Naive B cell (primary cell): ENCODE measurements at regions not wholly inside any gene's neighbourhood (a gene's known extent, or its start where the extent isn't known, plus 50 kb on each side); places are given as distances from the start of the nearest gene placed in this dataset.

Source experiments
- ATAC-seq, 2 donors: fragments of 150-1000 bp; cut with Tn5 transposase; 2 replicates each; pipeline ENCODE4 v1.10.0; 2021; ENCODE audit warnings: low read depth in 2 of 2, mild to moderate bottlenecking in 2 of 2, moderate library complexity in 2 of 2
- DNase-seq: peaks from one replicate; pipeline ENCODE4 v3.0.0; 2022
- H3K27ac Mint-ChIP-seq, 6 donors: one replicate each; pipeline ENCODE4 v1.8.0; 2020 to 2022; ENCODE audit warnings: mild to moderate bottlenecking in 6 of 6, mixed read lengths in 6 of 6, moderate library complexity in 5 of 6, inconsistent platforms in 2 of 6
- H3K27me3 Mint-ChIP-seq, 3 donors: one replicate each; pipeline ENCODE4 v1.8.0; 2021 to 2022; ENCODE audit warnings: mixed read lengths in 3 of 3, mild to moderate bottlenecking in 1 of 3
- H3K36me3 Mint-ChIP-seq, 2 donors: one replicate each; pipeline ENCODE4 v1.8.0; 2020 to 2022; ENCODE audit warnings: mixed read lengths in 2 of 2, inconsistent platforms in 1 of 2, mild to moderate bottlenecking in 1 of 2
- H3K4me1 Mint-ChIP-seq, 3 donors: one replicate each; pipeline ENCODE4 v1.8.0; 2020 to 2022; ENCODE audit warnings: mixed read lengths in 3 of 3, inconsistent platforms in 1 of 3, mild to moderate bottlenecking in 1 of 3, moderate library complexity in 1 of 3
- H3K4me3 Mint-ChIP-seq, 8 donors: one replicate each; pipeline ENCODE4 v1.8.0; 2020 to 2022; ENCODE audit warnings: mild to moderate bottlenecking in 8 of 8, mixed read lengths in 8 of 8, moderate library complexity in 8 of 8, inconsistent platforms in 2 of 8
- H3K9me3 Mint-ChIP-seq, 7 donors: one replicate each; pipeline ENCODE4 v1.8.0; 2020 to 2022; ENCODE audit warnings: mixed read lengths in 7 of 7, mild to moderate bottlenecking in 5 of 7, inconsistent platforms in 2 of 7, moderate library complexity in 1 of 7

DNA sequence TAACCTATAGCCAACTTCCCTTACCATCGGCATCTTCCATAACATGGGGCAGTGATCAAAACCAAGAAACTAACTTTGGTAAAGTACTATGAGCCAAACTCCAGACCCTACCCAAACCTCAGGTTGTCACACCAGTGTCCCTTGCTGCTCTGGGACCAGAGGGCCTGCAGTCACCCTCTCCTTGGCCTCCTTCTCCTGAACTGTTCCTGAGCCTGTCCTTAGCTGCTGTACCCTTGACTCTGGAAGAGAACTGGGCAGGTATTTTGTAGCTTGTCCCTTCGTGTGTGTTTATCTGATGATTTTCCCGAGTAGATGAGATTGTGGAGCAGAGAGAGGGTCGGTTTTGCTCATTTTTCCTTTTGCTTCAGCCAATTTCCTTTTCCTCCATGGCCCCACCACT lies 240.4 kb downstream of the SYK start:
- DNase-seq = no peak
- peaks cover 19 to 51% (median 38%) of the 10 kb centered on the region in 3 donors for H3K27me3 Mint-ChIP-seq
- H3K27ac Mint-ChIP-seq = no peak overlapping the region
- no peaks in the 10 kb centered on the region for H3K36me3 Mint-ChIP-seq
- no peaks in the 10 kb centered on the region for H3K9me3 Mint-ChIP-seq
- no peak for ATAC-seq
- H3K4me3 Mint-ChIP-seq = no peak overlapping the region
- peaks cover 8 to 11% (median 9%) of the 10 kb centered on the region in 3 donors for H3K4me1 Mint-ChIP-seq

DNA sequence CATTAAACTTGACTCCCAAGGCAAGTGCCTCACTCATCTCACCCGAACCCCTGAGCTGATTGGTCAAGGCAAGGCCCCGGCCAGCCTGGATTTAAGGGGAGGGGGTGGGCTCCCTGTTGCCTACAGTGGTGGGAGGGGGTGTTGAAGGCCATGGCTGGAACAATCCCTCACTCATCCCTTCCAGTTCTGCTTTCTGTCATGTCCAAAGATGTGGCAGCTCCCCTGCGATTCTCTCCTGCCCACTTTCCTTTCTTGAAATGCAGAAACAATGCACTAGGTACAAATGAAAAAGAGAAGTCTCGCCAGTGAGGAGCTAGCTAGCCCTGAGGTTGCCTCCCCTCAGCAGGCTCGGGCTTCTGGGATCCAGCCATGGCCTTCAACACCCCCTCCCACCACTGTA lies 240.9 kb downstream of the SYK start:
- no peaks in the 10 kb centered on the region for H3K9me3 Mint-ChIP-seq
- ATAC-seq = no peak
- H3K27ac Mint-ChIP-seq = no peak overlapping the region
- H3K4me3 Mint-ChIP-seq = no peak overlapping the region
- no peak for DNase-seq
- peaks cover 23 to 46% (median 36%) of the 10 kb centered on the region in 3 donors for H3K27me3 Mint-ChIP-seq
- no peaks in the 10 kb centered on the region for H3K36me3 Mint-ChIP-seq
- peaks cover 3 to 6% (median 4%) of the 10 kb centered on the region in 3 donors for H3K4me1 Mint-ChIP-seq

DNA sequence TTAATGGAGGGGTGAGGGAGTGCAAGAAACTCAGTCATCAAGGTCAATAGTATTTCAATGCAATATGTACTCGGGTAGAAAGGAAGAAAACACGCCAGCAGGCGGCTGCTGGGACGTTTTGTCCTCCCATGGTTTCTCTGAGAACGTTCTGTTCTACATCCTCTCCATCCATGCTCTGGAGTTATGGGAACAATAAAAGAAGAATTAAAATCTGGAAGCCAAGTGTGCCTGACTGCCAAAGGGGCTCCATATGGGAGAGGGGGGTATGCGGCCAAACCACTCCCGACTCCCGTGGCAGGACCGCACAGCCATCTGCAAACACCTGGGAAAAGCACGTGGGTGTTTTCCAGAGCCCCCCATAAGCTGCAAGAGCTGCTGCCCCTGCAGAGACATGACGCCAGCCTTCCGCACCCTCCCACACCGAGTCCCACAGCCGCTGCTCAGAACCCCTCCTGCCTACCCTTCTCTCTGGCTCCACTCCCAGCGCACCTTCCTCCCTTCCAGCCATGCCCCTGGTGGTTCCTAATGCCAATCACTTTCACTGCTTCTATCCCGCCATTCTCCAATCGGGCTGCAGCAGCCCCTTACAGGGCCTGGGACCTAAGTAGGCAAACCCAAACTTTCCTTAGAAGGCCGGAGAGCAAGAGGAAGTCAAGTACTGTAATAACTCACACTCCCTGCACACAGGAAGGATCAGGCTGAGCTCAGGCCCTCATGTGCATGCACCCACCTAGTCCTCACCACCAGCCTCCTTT lies 241.6 kb downstream of the SYK start:
- Mint-ChIP-seq H3K36me3 (no peaks in the 10 kb centered on the region), H3K9me3 (no peaks in the 10 kb centered on the region), H3K4me3 (no peak overlapping the region), H3K27me3 (peaks cover 25 to 42% (median 39%) of the 10 kb centered on the region in 3 donors), H3K4me1 (peaks cover 0 to 3% (median 0%) of the 10 kb centered on the region in 3 donors), H3K27ac (peak overlapping the region in 1 of 6 donors; percentile 35)
- no peak for ATAC-seq
- no peak for DNase-seq

DNA sequence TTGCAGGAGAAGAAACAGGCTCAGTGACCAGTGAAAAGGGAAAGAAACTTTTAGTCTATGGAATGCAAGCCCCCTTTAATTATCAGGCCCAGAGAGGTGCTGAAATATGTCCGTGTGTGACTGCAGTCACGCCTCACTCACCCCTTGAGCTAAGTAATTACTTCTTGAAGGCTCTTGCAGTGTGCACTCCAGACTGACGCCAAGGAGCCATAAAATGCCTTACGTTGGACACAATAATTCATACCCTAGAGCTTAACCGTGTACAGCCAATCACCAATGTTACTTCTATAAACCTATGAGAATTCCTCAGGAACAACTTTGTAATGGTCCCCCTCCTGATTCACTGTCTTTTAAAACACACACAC lies 242.2 kb downstream of the SYK start:
- H3K4me3 Mint-ChIP-seq = no peak overlapping the region
- no peak for DNase-seq
- H3K4me1 Mint-ChIP-seq = peaks cover 0 to 3% (median 0%) of the 10 kb centered on the region in 3 donors
- peaks cover 21 to 45% (median 42%) of the 10 kb centered on the region in 3 donors for H3K27me3 Mint-ChIP-seq
- H3K36me3 Mint-ChIP-seq = no peaks in the 10 kb centered on the region
- no peaks in the 10 kb centered on the region for H3K9me3 Mint-ChIP-seq
- H3K27ac Mint-ChIP-seq = peak overlapping the region in 1 of 6 donors; percentile 35
- ATAC-seq = no peak

DNA sequence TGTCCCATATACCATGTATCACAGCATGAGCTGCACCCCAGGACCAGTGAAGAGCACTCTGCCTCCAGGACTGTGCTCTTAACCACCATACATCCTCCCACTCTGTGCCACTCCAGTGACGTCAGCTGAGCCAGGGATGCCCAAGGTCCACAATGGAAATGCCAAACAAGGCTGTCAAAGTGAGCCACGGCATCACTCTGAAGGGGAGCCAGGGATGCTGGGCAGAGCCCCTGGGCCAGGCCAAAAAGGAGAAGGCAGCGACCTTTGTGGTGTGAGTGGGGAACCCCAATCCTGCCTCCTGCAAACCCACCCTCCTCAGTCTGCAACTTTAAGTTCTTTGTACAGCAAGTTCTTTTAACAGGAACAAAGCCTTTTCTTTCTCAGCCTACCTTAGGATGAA lies 242.7 kb downstream of the SYK start:
- H3K4me3 Mint-ChIP-seq = no peak overlapping the region
- no peak overlapping the region for H3K27ac Mint-ChIP-seq
- no peak for DNase-seq

DNA sequence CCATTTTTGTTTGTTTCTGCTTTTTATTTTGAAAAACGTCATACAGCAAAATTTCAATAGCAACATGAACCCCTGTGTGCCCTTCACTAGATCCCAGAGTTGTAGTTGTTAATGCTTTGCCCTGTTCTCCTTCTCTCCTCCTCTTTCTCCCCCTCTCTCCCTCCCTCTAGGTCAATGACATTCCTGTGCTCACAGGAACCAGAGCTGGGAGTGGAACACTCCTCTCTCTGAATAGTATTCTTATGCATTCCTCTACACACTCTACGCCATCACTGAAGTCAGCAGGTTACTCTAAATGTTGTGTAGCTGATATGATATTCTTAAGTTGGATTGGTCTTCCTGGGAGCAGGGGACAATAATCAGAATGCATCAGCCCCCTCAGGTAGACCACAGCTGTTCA lies 243.4 kb downstream of the SYK start:
- Mint-ChIP-seq H3K27me3 (peaks cover 25 to 50% (median 42%) of the 10 kb centered on the region in 3 donors), H3K9me3 (no peaks in the 10 kb centered on the region), H3K27ac (no peak overlapping the region), H3K4me3 (no peak overlapping the region), H3K4me1 (peaks cover 0 to 3% (median 0%) of the 10 kb centered on the region in 3 donors), H3K36me3 (no peaks in the 10 kb centered on the region)
- no peak for DNase-seq
- no peak for ATAC-seq

More for the DNA sequence above, 242.7 kb downstream of the SYK start:
- H3K27me3 Mint-ChIP-seq = peaks cover 21 to 45% (median 42%) of the 10 kb centered on the region in 3 donors
- H3K9me3 Mint-ChIP-seq = no peaks in the 10 kb centered on the region
- no peak for ATAC-seq
- H3K36me3 Mint-ChIP-seq = no peaks in the 10 kb centered on the region
- peaks cover 0 to 3% (median 0%) of the 10 kb centered on the region in 3 donors for H3K4me1 Mint-ChIP-seq

DNA sequence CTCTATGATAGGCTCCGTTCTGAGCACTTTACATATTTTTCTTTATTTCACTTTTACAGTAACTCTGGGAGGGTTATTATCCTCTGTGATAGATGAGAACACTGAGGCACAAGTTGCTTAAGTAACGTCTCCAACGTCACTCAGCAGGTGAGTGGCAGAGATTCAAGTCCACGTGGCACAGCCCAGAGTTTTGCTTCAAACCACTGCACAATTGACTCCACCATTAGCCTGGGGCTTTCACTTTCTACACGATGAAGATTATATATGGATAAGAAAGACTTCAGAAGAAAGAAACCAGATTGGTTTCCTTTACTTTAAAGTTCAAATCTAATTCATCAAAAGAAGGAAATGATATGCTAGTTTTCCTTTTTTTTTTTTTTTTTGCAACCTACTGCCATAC lies 245.9 kb downstream of the SYK start:
- Mint-ChIP-seq H3K36me3 (no peaks in the 10 kb centered on the region), H3K27ac (no peak overlapping the region), H3K27me3 (peaks cover 27 to 59% (median 43%) of the 10 kb centered on the region in 3 donors), H3K4me1 (peaks cover 0 to 3% (median 0%) of the 10 kb centered on the region in 3 donors), H3K9me3 (no peaks in the 10 kb centered on the region), H3K4me3 (no peak overlapping the region)
- DNase-seq (no peak), ATAC-seq (no peak)

DNA sequence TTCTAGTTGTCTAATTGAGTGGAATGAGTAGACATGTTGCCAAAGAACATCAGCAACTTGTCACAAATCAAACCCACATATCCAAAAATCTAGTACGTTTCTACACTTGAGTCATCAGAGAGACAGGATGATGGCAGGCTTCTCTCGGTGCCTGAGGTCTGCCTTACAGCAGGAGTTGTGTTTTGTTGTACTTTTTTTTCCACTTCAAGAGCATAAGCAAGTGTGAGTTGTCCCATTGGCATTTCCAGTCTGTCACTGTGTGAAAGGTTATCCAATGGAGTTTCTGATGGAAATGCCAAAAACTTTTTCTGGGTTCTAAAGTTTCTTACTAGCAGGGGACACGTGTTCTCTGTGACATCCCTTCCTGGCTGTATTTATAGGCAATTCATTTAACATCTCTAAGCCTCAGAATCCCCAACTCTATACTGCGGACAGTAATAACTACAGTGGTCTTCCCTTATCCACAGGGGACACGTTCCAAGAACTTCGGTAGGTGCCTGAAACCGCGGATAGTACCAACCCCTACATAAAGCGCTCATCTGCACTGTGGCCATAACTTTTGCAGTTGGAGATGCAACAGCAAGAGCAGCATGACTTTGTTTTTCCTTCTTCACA lies 246.5 kb downstream of the SYK start:
- DNase-seq (no peak), ATAC-seq (no peak)
- Mint-ChIP-seq H3K4me3 (no peak overlapping the region), H3K27me3 (peaks cover 27 to 59% (median 40%) of the 10 kb centered on the region in 3 donors), H3K9me3 (no peaks in the 10 kb centered on the region), H3K36me3 (no peaks in the 10 kb centered on the region), H3K27ac (no peak overlapping the region), H3K4me1 (peaks cover 0 to 3% (median 0%) of the 10 kb centered on the region in 3 donors)

DNA sequence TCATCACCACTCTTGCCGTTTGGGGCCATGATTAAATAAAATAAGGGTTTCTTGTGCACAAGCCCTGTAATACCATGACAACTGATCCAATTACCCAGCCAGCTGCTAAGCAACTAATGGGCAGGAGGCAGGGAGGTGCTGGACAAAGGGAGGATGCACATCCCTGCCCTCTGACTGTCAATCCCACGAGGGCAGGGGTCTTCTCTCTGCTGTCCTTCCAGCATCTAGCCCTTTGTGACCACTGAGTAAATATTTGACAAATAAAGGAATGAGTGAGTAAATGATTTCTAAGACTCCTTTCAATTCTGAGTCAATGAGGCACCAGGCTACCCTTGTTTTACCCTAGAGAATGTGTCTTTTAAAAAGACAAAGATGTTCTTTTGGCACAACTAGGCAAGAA lies 247.1 kb downstream of the SYK start:
- DNase-seq (no peak), ATAC-seq (no peak)
- Mint-ChIP-seq H3K27ac (no peak overlapping the region), H3K36me3 (no peaks in the 10 kb centered on the region), H3K27me3 (peaks cover 27 to 55% (median 34%) of the 10 kb centered on the region in 3 donors), H3K9me3 (no peaks in the 10 kb centered on the region), H3K4me1 (no peaks in the 10 kb centered on the region), H3K4me3 (no peak overlapping the region)

DNA sequence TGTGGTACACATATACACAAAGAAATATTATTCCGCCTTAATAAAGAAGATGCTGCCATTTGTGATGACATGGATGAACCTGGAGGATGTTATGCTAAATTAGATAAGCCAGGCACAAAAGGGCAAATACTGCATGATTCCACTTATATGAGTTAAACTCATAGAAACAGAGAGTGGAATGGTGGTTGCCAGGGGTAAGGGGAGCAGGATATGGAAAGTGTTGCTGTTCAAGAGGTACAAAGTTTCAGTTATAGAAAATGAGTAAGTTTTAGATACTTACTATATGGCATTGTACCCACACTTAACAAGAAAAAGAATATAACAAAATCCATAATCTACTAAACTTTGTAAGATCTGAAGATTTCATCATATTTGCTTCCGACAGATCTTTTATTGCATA lies 252.2 kb downstream of the SYK start:
- Mint-ChIP-seq H3K4me1 (peaks cover 0 to 5% (median 2%) of the 10 kb centered on the region in 3 donors), H3K27me3 (peaks cover 6 to 15% (median 9%) of the 10 kb centered on the region in 3 donors), H3K36me3 (no peaks in the 10 kb centered on the region), H3K27ac (no peak overlapping the region), H3K4me3 (no peak overlapping the region), H3K9me3 (no peaks in the 10 kb centered on the region)
- ATAC-seq (no peak), DNase-seq (no peak)

DNA sequence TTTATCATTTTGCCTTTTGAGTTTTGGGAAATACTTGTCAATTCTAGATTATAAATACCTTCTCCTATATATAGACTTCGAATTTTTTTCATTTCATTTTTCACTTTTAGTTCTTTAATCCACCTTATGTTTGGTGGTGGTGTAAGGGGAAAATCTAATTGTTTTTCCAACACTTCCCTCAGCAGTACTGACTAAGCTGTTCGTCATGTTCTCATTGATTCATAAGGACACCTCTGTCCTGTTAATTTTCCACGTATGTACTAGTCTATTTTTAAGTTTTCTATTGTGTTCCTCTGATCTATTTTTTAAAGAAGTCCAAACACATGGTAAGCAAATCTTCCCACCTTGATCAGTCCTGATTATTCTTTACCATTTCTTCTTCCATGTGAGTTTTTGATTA lies 254.2 kb downstream of the SYK start:
- Mint-ChIP-seq H3K27me3 (peaks cover 0 to 5% (median 3%) of the 10 kb centered on the region in 3 donors), H3K9me3 (no peaks in the 10 kb centered on the region), H3K4me3 (no peak overlapping the region), H3K4me1 (peaks cover 0 to 5% (median 2%) of the 10 kb centered on the region in 3 donors), H3K27ac (no peak overlapping the region), H3K36me3 (no peaks in the 10 kb centered on the region)
- ATAC-seq (no peak), DNase-seq (no peak)

DNA sequence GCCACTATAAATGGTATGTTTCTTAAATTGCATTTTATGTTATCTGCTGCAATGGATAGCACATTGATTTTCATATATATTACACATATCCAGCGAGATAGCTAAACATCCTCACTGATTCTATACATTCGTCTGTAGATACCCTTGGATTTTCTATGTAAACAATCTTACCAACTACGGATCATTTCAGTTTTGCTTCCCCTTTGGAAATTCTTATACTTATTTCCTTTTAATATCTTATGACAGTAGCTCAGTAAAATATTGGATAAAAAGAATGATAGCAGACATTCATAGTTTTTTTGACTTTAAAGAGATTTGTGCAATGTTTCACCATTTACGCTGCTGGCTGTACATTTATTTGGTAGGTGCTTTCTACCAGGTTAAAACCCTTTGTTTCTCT lies 254.9 kb downstream of the SYK start:
- no peaks in the 10 kb centered on the region for H3K36me3 Mint-ChIP-seq
- H3K9me3 Mint-ChIP-seq = no peaks in the 10 kb centered on the region
- DNase-seq (no peak), ATAC-seq (no peak)
- H3K27me3 Mint-ChIP-seq = peaks cover 0 to 10% (median 0%) of the 10 kb centered on the region in 3 donors
- no peak overlapping the region for H3K4me3 Mint-ChIP-seq
- H3K27ac Mint-ChIP-seq = no peak overlapping the region
- peaks cover 0 to 7% (median 2%) of the 10 kb centered on the region in 3 donors for H3K4me1 Mint-ChIP-seq

DNA sequence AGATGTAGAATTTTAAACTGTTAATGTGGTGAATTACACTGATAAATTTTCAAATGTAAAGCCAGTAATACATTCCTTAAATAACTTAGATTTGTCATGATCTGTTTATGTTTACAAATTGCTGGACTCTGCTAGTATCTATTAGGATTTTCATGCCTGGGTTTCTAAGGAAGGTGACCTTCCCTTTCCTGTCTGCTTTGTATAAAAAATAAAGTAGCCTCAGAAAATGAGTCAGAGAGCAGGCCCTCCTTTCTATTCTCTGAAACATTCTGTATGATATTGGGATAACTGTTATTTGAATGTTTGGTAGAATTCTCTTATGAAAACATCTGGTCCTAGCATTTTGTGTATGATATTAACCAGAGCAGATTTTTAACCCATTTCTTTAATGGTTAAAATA lies 255.3 kb downstream of the SYK start:
- DNase-seq (no peak), ATAC-seq (no peak)
- Mint-ChIP-seq H3K27me3 (peaks cover 0 to 7% (median 0%) of the 10 kb centered on the region in 3 donors), H3K9me3 (no peaks in the 10 kb centered on the region), H3K27ac (no peak overlapping the region), H3K4me3 (no peak overlapping the region), H3K4me1 (peaks cover 0 to 11% (median 2%) of the 10 kb centered on the region in 3 donors), H3K36me3 (no peaks in the 10 kb centered on the region)

DNA sequence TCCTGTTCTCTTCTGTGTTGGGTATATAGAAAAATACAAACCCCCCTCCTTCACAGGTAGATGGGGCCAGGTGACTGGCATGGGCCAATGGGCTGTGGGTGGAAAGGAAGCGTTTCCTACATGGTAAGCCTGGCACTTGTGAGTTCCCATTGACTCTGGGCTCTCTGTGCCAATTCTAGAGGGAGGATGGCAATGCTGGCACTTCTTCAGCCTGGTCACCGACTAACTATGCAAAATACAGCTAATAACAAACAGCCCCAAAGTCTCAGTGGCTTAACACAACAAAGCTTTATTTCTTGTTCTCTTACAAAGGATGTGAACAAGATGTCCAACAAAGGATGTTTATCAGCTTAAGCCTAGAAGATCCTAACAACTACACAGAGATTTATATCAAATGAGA lies 258.1 kb downstream of the SYK start:
- Mint-ChIP-seq H3K27ac (no peak overlapping the region), H3K36me3 (no peaks in the 10 kb centered on the region), H3K4me3 (no peak overlapping the region), H3K4me1 (peaks cover 0 to 11% (median 2%) of the 10 kb centered on the region in 3 donors), H3K9me3 (no peaks in the 10 kb centered on the region), H3K27me3 (peaks cover 0 to 13% (median 8%) of the 10 kb centered on the region in 3 donors)
- ATAC-seq = no peak
- DNase-seq = no peak
